ENCODE measurements at regions not wholly inside any gene's neighbourhood (a gene's known extent, or its start where the extent isn't known, plus 50 kb on each side); places are given as distances from the start of the nearest gene placed in this dataset.

DNA sequence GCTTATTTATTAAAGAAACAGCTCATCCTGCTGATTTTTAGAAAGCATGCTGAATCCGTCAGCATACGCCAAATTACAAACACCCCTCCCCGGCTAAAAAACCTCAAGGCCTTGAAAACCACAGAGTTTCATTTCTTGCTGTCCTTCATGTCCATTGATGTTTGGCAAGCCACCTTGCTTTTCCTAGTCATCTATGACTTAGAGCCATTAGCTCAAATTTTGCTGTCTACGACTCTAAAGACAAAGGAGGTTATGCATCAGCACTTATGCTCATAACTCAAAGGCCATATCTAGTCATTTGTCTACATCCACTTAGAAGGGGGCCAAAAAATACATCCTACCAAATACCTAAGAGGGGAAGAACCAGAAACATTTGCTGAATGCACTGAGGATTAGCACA is 925.1 kb downstream of the PCDH7 start:
- DNase-seq (ENCODE audit: low spot score), result no peak

DNA sequence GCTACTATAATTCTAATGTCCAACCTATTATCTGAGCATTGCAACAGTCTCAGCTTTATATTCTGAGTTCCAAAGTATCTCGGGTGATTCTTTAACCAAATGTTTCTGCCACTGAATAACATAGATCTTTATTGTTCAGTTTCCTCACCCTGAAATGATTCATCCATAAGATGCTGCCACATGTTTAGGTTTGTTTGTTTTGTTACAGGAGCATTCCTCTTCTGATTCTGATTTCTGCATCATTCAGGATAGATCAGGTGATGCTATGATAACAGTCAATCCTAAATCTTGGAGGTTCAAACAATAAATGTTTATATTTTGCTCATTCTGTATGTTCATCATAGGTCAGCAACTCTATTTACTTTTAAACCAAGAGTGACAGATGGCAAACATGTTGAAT is 927.6 kb downstream of the PCDH7 start:
- no peak for DNase-seq (ENCODE audit: low spot score)

GRCh38 chr4:31649878-31650277 is 929.7 kb downstream of the PCDH7 start:
- DNase-seq (ENCODE audit: low spot score), result no peak

- DNase-seq (ENCODE audit: low spot score), result no peak
These were observed 931.4 kb downstream of the PCDH7 start for GRCh38 chr4:31651541-31651940.

GRCh38 chr4:31655328-31655727 is 935.2 kb downstream of the PCDH7 start:
- no peak for DNase-seq (ENCODE audit: low spot score)

DNA sequence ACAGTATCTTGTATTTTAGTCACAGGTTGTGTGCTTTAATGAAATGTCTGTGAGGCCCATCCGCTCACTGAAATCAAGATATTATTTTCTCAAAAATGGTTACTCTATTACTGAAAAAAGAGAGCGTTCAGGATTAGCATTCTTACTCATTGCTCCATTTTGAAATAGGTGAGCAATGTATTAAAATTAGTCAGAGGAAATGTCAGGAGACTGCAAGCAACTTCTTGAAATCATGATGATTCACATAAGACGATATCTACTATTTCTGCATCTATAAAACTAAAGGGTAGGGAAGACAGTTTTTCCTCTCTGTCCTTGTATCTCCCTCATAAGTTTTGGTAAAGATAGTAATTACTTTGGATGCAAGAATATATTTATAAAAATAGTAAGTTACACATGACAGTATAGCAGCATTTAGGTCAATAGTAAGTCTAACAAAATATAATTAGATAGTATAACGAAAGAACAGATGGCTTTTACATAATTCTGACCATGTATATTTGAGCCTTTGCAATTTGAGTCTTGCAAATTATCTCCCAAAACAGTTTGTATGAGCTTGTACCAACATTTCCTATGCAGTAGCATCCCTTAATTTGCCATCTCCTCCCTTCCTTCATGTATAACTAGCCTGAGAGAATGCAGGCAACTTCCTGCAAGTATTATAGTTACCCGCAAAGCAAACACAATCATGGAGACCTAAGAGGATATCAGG is 937.8 kb downstream of the PCDH7 start:
- DNase-seq (ENCODE audit: low spot score), result no peak

DNA sequence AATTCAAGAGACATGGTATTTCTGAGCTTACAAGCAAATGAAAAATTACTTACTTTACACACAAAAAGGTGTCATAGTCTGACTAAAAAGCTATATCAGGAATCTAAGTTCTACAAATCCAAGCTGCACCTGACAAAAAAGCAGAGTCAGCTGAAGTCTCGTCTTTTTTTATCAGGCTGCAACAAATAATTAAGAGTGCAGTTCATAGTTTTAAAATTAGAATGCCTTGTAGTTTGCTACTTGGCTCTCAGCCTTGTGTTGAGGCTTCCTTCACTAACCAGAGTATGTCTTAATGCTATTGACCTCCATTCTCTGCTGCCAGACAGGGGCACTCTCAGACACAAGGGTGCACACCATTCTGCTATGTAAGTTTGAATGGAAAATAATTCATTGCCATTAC is 940.7 kb downstream of the PCDH7 start:
- no peak for DNase-seq (ENCODE audit: low spot score)

GRCh38 chr4:31662951-31663350 is 942.8 kb downstream of the PCDH7 start:
- DNase-seq (ENCODE audit: low spot score), result no peak

- DNase-seq (ENCODE audit: low spot score), result no peak
These were observed 947.5 kb downstream of the PCDH7 start for GRCh38 chr4:31667686-31668085.

DNA sequence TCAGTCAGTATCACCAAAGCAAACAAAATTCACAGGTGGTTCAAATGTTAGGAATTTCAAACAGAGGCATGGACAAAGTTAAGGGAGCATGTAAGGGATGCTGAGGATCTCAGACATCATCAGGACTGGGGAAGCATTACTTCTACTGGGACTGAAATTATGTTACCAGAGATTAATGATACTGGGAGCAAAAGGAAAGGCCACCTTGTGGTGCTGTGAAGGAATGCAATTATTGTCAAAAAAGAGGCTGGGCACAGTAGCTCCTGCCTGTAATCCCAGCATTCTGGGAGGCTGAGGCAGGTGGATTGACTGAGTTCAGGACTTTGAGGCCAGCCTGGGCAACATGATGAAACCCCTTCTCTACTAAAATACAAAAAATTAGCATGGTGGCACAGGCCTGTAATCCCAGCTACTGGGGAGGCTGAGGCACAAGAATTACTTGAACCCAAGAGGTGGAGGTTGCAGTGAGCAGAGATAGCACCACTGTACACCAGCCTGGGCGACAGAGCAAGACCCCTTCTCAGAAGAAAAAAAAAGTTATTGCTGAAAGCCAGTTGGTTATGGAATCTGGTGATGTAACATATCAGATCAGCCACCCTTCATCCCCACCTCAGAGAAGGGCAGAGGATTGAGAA is 954.3 kb downstream of the PCDH7 start:
- no peak for DNase-seq (ENCODE audit: low spot score)

- no peak for DNase-seq (ENCODE audit: low spot score)
These were observed 958.2 kb downstream of the PCDH7 start for GRCh38 chr4:31678356-31678755.

DNA sequence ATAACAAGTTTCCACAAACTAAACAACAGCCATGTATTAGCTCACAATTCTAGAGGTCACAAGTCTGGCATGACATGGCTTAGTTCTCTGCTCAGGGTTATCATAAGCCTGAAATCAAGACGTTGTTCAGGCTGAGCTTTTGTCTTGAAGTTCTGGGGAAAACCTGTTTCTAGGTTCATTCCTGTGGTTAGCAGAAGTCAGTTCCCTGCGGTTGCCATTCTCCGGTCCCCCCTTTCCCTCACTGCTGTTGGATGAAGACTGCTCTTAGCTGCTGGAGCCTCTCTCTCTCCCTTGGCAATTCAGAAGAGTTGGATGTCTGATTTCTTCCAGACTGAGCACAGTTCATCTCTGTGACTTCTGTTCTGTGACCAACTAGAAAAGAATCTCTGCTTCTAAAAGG is 962.6 kb downstream of the PCDH7 start:
- DNase-seq (ENCODE audit: low spot score), result no peak

DNA sequence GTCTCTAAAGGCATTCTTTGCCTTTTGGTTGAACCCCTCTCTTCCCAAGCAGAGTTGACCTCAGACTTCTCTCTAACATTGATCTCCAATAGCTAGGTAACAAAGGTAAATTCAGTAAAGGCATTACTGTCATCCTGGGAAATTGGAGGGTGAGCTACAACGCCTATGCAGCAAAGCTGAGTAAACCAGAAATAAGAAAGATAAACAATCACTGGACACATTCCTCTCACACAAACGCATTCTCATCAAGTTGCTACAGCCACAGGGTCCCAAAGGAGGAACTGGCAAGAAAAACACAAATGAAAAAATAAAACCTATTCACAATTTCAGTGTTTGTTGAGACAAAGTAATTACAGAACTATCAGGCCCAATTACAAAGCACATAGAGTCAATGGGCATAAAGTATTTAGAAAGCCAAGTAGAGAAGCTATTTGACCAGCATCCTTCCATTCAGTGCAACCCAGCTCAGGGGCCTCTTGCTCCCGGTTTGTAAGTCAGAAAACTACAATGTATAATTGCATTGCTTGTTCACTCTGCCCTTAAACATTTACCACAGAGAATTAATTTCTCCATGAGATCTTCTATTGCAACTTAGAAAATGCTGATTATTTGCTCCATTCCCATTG is 967.7 kb downstream of the PCDH7 start:
- no peak for DNase-seq (ENCODE audit: low spot score)

GRCh38 chr4:31692399-31692940 is 972.3 kb downstream of the PCDH7 start:
- no peak for DNase-seq (ENCODE audit: low spot score)

GRCh38 chr4:31701256-31701655 is 981.1 kb downstream of the PCDH7 start:
- no peak for DNase-seq (ENCODE audit: low spot score)

DNA sequence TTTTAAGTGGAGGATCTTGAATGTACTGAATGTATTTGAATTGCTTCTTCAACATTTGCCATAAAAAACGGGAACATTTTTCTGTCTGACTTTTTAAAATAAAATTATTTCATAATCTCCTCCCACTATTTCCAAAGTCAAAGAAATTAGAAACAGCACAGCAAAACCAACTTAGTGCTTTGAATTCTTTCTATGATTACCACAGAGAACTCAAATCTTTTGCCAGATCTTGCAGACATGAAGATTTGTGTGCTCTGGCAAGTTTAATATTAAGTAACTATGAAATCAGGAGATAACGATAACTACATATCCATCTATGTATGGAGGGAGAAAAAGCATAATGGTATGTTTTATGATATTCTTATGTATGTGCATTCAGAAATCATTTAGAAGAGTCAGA is 982.2 kb downstream of the PCDH7 start:
- DNase-seq (ENCODE audit: low spot score), result no peak

DNA sequence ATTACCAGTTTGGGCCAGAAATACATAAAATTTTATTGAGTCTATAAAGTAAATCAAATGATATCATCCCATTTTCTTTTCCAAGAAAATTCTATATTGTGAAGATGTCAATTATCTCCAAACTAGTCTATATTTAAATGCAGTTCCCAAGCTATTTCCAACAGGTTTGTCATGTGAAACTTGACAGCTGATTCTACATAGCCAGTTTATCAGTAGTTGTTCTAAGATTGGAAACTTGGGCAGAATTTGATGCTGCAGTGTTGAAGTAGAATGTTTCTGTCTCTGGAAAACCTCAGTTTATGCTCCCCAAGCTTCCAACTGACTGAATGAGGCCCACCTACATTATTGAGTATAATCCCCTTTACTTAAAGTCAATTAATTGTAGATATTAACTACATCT is 994.1 kb downstream of the PCDH7 start:
- no peak for DNase-seq (ENCODE audit: low spot score)

- no peak for DNase-seq (ENCODE audit: low spot score)
These were observed 995.1 kb downstream of the PCDH7 start for GRCh38 chr4:31715302-31715701.

DNA sequence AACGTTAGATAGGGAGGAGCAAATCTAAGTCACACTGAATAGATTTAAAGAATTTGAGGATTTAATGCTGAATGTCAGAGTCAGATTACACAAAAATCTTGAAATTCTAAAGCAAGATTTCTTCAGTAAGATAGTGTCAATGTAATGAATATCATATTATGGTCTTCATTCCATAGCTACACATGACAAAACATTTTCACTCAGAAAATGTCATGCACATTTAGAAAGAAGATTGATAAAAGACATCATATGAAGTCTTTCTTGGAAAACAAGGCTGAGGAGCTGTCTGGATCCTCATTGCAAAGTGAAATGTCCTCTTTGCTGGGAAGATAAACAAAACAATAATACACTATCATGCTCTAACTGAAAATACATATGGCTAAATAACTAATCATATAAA is 1006.9 kb downstream of the PCDH7 start:
- DNase-seq (ENCODE audit: low spot score), result no peak

GRCh38 chr4:31735004-31735403 is 1014.8 kb downstream of the PCDH7 start:
- DNase-seq (ENCODE audit: low spot score), result no peak

GRCh38 chr4:31737419-31737818 is 1017.2 kb downstream of the PCDH7 start:
- DNase-seq (ENCODE audit: low spot score), result peak; percentile 50

- DNase-seq (ENCODE audit: low spot score), result no peak
These were observed 1021.2 kb downstream of the PCDH7 start for GRCh38 chr4:31741326-31741725.

DNA sequence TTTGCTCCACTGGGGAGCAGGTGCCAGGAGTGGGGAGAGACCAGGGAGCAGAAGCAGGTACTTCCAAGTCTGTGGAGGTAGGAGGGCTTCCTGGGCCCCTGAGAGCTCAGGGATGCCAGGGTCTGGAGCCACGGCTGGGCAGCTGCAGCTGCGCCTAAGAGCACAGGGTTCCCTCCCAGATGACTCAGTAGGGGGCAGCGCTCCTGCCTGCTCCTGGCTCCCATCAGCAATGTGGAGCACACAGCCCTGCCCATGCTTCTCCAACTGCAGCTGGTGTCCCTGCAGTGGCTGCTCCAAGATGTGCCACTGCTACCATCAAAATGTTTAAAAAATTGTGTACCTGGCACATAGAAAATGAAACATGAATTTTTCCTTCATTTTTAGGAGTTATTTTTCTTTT is 1028.2 kb downstream of the PCDH7 start:
- no peak for DNase-seq (ENCODE audit: low spot score)
